Fibroblast of villous mesenchyme (primary cell): ENCODE measurements at regions not wholly inside any gene's neighbourhood (a gene's known extent, or its start where the extent isn't known, plus 50 kb on each side); places are given as distances from the start of the nearest gene placed in this dataset.
A peak's percentile ranks its signal among the peaks of the same experiment; 100 is the strongest.
"Not testable (repeated sequence)": the region's sequence is repeated elsewhere in the genome, so short reads cannot be mapped to it uniquely, and the experiment has no call there.

Source experiments
- DNase-seq: peaks from one replicate; pipeline ENCODE4 v3.0.0-alpha.2; 2010; ENCODE audit warnings: low read depth
- H3K4me3 ChIP-seq: 2 replicates; pipeline ENCODE4 v1.5.1; 2011; ENCODE audit warnings: low read depth, mild to moderate bottlenecking, low read length
- TF ChIP-seq, protein P1 (sequence below): IDR thresholded peaks from 2 replicates; pipeline ENCODE4 v1.5.1; 2012; ENCODE audit warnings: low read depth, mild to moderate bottlenecking, low read length; ENCODE audit not compliant: insufficient read depth

DNA sequence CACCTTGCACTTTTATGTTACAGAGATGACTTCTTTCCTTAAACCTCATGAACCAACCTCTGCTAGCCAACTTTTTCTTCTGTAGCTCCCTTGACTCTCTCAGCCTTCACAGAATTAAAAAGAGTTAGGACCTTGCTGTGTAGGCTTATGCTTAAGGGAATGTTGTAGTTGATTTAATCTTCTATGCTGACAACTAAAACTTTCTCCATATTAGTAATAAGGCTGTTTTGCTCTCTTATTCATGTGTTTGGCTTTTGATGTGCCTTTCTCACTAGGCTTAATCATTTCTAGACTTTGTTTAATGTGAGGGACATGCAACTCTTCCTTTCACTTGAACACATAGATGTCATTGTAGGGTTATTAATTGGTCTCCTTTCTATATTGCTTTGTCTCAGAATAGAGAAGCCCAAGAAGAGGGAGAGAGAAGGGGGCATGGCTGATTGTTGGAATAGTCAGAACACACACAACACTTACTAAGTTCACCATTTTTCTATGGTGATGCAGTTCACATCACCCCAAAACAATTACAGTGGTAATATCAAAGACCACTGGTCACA is 509.5 kb downstream of the UQCRFS1 start:
- DNase-seq = no peak
- TF ChIP-seq, protein P1, sequence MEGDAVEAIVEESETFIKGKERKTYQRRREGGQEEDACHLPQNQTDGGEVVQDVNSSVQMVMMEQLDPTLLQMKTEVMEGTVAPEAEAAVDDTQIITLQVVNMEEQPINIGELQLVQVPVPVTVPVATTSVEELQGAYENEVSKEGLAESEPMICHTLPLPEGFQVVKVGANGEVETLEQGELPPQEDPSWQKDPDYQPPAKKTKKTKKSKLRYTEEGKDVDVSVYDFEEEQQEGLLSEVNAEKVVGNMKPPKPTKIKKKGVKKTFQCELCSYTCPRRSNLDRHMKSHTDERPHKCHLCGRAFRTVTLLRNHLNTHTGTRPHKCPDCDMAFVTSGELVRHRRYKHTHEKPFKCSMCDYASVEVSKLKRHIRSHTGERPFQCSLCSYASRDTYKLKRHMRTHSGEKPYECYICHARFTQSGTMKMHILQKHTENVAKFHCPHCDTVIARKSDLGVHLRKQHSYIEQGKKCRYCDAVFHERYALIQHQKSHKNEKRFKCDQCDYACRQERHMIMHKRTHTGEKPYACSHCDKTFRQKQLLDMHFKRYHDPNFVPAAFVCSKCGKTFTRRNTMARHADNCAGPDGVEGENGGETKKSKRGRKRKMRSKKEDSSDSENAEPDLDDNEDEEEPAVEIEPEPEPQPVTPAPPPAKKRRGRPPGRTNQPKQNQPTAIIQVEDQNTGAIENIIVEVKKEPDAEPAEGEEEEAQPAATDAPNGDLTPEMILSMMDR = no peak
- H3K4me3 ChIP-seq = no peak overlapping the region

DNA sequence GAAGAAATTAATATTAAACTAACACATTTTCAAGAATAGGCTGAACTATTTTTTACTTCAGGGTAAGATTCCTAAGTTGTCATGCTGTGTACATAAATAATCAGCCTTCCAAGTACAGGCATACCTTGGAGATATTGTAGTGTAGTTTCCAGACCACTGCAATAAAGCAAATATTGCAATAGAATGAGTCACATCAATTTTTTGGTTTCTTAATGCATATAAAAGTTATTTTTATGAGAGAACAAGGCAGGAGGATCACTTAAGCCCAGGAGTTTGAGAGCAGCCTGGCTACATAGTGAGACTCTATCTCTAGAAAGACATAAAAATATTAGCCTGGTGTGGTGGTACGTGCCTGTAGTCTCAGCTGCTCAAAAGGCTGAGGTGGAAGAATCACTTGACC is 511.5 kb downstream of the UQCRFS1 start:
- no peak overlapping the region for H3K4me3 ChIP-seq
- TF ChIP-seq, protein P1 = no peak
- peak; percentile 0 for DNase-seq

DNA sequence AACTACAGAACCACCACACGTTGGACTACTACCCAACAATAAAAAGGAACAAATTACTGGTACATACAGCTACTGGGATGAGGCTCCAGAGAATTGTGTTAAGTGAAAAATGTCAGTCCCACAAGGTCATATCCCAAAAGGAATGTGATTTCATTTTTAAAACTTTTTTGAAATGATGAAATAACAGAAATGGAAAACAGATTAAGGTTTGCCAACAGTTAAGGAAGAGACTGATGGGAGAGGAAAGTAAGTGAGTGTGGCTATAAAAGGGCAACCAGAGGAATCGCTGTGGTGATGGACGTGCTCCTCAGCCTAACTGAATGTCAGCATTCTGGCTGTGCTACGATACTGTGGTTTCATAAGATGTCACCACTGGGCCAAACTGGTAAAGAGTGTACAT is 512.8 kb downstream of the UQCRFS1 start:
- no peak overlapping the region for H3K4me3 ChIP-seq
- DNase-seq = no peak
- TF ChIP-seq, protein P1 = no peak

DNA sequence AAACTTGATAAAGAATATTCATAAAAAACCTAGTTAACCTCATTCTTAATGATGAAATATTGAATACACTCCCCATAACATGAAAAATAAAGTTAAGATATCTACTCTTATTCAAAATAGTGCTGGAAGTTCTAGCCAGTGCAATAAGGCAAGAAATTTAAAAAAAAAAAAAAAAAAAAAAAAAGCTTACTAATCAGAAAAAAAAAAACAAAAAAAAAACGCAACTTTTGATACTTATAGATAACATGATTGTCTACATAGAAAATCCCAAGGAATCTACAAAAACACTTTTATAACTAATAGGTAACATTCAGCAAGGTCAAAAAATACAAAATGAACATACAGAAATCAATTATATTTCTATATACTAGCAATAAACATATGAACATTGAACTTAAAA is 515.6 kb downstream of the UQCRFS1 start:
- no peak for DNase-seq
- no peak overlapping the region for H3K4me3 ChIP-seq
- TF ChIP-seq, protein P1 = no peak

DNA sequence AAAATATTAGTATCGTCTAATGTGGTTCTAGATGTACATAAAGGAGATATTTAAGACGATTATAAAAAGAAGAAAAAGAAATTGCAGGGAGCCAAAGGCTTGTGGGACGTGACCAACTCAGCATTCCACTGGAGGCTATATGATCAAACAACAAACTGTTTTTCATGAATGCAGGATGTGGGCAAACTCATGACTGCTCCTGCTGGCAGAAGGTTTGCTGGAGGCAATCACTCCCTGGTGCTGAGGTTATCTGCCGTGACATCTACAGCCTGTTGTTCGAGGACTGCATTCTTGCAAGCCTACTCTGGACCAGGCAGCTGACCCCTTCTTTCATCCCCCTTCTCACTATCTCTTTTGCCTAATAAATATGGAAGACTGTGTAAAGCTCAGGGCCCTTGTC is 518.1 kb downstream of the UQCRFS1 start:
- TF ChIP-seq, protein P1 = no peak
- DNase-seq = no peak
- H3K4me3 ChIP-seq = no peak overlapping the region

DNA sequence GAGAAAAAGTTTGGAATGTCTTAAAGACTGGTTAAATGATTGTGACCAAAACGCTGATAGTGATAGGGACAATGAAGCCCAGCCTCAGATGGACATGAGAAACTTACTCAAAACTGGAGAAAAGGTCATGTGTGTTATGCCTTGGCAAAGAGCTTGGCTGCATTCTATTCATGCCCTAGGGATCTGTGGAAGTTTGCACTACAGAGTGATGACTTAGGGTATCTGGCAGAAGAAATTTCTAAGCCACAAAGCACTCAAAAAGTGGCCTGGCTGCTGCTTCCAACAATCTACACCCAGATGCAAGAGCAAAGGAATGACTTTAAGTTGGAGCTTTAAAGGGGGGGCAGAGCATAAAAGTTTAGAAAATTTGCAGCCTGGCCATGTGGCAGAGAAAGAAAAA is 521.3 kb downstream of the UQCRFS1 start:
- no peak overlapping the region for H3K4me3 ChIP-seq
- DNase-seq = no peak
- TF ChIP-seq, protein P1 = no peak

DNA sequence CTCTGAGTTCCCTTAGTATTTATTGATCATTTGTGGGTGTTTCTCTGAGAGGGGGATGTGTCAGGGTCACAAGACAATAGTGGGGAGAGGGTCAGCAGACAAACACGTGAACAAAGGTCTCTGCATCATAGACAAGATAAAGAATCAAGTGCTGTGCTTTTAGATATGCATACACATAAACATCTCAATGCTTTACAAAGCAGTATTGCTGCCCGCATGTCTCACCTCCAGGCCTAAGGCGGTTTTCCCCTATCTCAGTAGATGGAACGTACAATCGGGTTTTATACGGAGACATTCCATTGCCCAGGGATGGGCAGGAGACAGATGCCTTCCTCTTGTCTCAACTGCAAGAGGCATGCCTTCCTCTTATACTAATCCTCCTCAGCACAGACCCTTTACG is 523.5 kb downstream of the UQCRFS1 start:
- not testable (repeated sequence) for DNase-seq, H3K4me3 ChIP-seq
